ENCODE measurements at regions not wholly inside any gene's neighbourhood (a gene's known extent, or its start where the extent isn't known, plus 50 kb on each side); places are given as distances from the start of the nearest gene placed in this dataset.

- no peaks in the 10 kb centered on the region for H3K79me2 ChIP-seq (ENCODE audit: control insufficient read depth, insufficient read depth, low read length, unreplicated experiment)
- H3K27ac ChIP-seq (ENCODE audit: low read depth, low read length): no peak overlapping the region
- no peaks in the 10 kb centered on the region for H3K27me3 ChIP-seq (ENCODE audit: insufficient read depth, low read length)
- H2AFZ ChIP-seq (ENCODE audit: low read length, unreplicated experiment): no peak overlapping the region
- H3K36me3 ChIP-seq (ENCODE audit: insufficient read depth, low read length): no peaks in the 10 kb centered on the region
- H3K4me1 ChIP-seq (ENCODE audit: control insufficient read depth, insufficient read depth, low read length, unreplicated experiment): no peaks in the 10 kb centered on the region
- no peak overlapping the region for H3K4me3 ChIP-seq (ENCODE audit: low read depth, low read length)
These were observed 124.4 kb upstream of the NOVA1 start for GRCh38 chr14:26722258-26722657.

GRCh38 chr14:26729851-26730250 lies 132.0 kb upstream of the NOVA1 start:
- H3K36me3 ChIP-seq (ENCODE audit: insufficient read depth, low read length): no peaks in the 10 kb centered on the region
- no peaks in the 10 kb centered on the region for H3K79me2 ChIP-seq (ENCODE audit: control insufficient read depth, insufficient read depth, low read length, unreplicated experiment)
- no peak overlapping the region for H3K27ac ChIP-seq (ENCODE audit: low read depth, low read length)
- H3K27me3 ChIP-seq (ENCODE audit: insufficient read depth, low read length): no peaks in the 10 kb centered on the region
- H3K4me3 ChIP-seq (ENCODE audit: low read depth, low read length): no peak overlapping the region
- no peaks in the 10 kb centered on the region for H3K4me1 ChIP-seq (ENCODE audit: control insufficient read depth, insufficient read depth, low read length, unreplicated experiment)
- H2AFZ ChIP-seq (ENCODE audit: low read length, unreplicated experiment): peak overlapping the region; percentile 16

GRCh38 chr14:26730929-26731618 lies 133.2 kb upstream of the NOVA1 start:
- H2AFZ ChIP-seq (ENCODE audit: low read length, unreplicated experiment): no peak overlapping the region
- H3K4me1 ChIP-seq (ENCODE audit: control insufficient read depth, insufficient read depth, low read length, unreplicated experiment): no peaks in the 10 kb centered on the region
- no peaks in the 10 kb centered on the region for H3K36me3 ChIP-seq (ENCODE audit: insufficient read depth, low read length)
- no peaks in the 10 kb centered on the region for H3K79me2 ChIP-seq (ENCODE audit: control insufficient read depth, insufficient read depth, low read length, unreplicated experiment)
- H3K4me3 ChIP-seq (ENCODE audit: low read depth, low read length): no peak overlapping the region
- no peaks in the 10 kb centered on the region for H3K27me3 ChIP-seq (ENCODE audit: insufficient read depth, low read length)
- no peak overlapping the region for H3K27ac ChIP-seq (ENCODE audit: low read depth, low read length)

GRCh38 chr14:26735811-26736210 lies 138.0 kb upstream of the NOVA1 start:
- Histone ChIP-seq H3K36me3 (ENCODE audit: insufficient read depth, low read length) (no peaks in the 10 kb centered on the region), H2AFZ (ENCODE audit: low read length, unreplicated experiment) (no peak overlapping the region), H3K79me2 (ENCODE audit: control insufficient read depth, insufficient read depth, low read length, unreplicated experiment) (no peaks in the 10 kb centered on the region), H3K27ac (ENCODE audit: low read depth, low read length) (no peak overlapping the region), H3K4me1 (ENCODE audit: control insufficient read depth, insufficient read depth, low read length, unreplicated experiment) (no peaks in the 10 kb centered on the region), H3K27me3 (ENCODE audit: insufficient read depth, low read length) (no peaks in the 10 kb centered on the region), H3K4me3 (ENCODE audit: low read depth, low read length) (no peak overlapping the region)

GRCh38 chr14:26738571-26738970 lies 140.7 kb upstream of the NOVA1 start:
- Histone ChIP-seq H2AFZ (ENCODE audit: low read length, unreplicated experiment) (no peak overlapping the region), H3K36me3 (ENCODE audit: insufficient read depth, low read length) (no peaks in the 10 kb centered on the region), H3K4me1 (ENCODE audit: control insufficient read depth, insufficient read depth, low read length, unreplicated experiment) (no peaks in the 10 kb centered on the region), H3K27ac (ENCODE audit: low read depth, low read length) (no peak overlapping the region), H3K79me2 (ENCODE audit: control insufficient read depth, insufficient read depth, low read length, unreplicated experiment) (no peaks in the 10 kb centered on the region), H3K4me3 (ENCODE audit: low read depth, low read length) (no peak overlapping the region), H3K27me3 (ENCODE audit: insufficient read depth, low read length) (no peaks in the 10 kb centered on the region)

GRCh38 chr14:26741711-26742212 lies 143.9 kb upstream of the NOVA1 start:
- no peaks in the 10 kb centered on the region for H3K4me1 ChIP-seq (ENCODE audit: control insufficient read depth, insufficient read depth, low read length, unreplicated experiment)
- H3K4me3 ChIP-seq (ENCODE audit: low read depth, low read length): no peak overlapping the region
- no peaks in the 10 kb centered on the region for H3K36me3 ChIP-seq (ENCODE audit: insufficient read depth, low read length)
- no peaks in the 10 kb centered on the region for H3K79me2 ChIP-seq (ENCODE audit: control insufficient read depth, insufficient read depth, low read length, unreplicated experiment)
- H2AFZ ChIP-seq (ENCODE audit: low read length, unreplicated experiment): no peak overlapping the region
- H3K27ac ChIP-seq (ENCODE audit: low read depth, low read length): no peak overlapping the region
- H3K27me3 ChIP-seq (ENCODE audit: insufficient read depth, low read length): no peaks in the 10 kb centered on the region

- no peaks in the 10 kb centered on the region for H3K4me1 ChIP-seq (ENCODE audit: control insufficient read depth, insufficient read depth, low read length, unreplicated experiment)
- H3K4me3 ChIP-seq (ENCODE audit: low read depth, low read length): no peak overlapping the region
- H3K27me3 ChIP-seq (ENCODE audit: insufficient read depth, low read length): no peaks in the 10 kb centered on the region
- H3K79me2 ChIP-seq (ENCODE audit: control insufficient read depth, insufficient read depth, low read length, unreplicated experiment): no peaks in the 10 kb centered on the region
- no peak overlapping the region for H3K27ac ChIP-seq (ENCODE audit: low read depth, low read length)
- no peaks in the 10 kb centered on the region for H3K36me3 ChIP-seq (ENCODE audit: insufficient read depth, low read length)
- no peak overlapping the region for H2AFZ ChIP-seq (ENCODE audit: low read length, unreplicated experiment)
These were observed 145.5 kb upstream of the NOVA1 start for GRCh38 chr14:26743284-26743683.

GRCh38 chr14:26744903-26745302 lies 147.1 kb upstream of the NOVA1 start:
- Histone ChIP-seq H2AFZ (ENCODE audit: low read length, unreplicated experiment) (no peak overlapping the region), H3K27me3 (ENCODE audit: insufficient read depth, low read length) (no peaks in the 10 kb centered on the region), H3K4me3 (ENCODE audit: low read depth, low read length) (no peak overlapping the region)

GRCh38 chr14:26761532-26761931 lies 163.7 kb upstream of the NOVA1 start:
- H3K4me1 ChIP-seq (ENCODE audit: control insufficient read depth, insufficient read depth, low read length, unreplicated experiment): peaks cover 17% of the 10 kb centered on the region
- H2AFZ ChIP-seq (ENCODE audit: low read length, unreplicated experiment): no peak overlapping the region
- H3K36me3 ChIP-seq (ENCODE audit: insufficient read depth, low read length): no peaks in the 10 kb centered on the region
- H3K79me2 ChIP-seq (ENCODE audit: control insufficient read depth, insufficient read depth, low read length, unreplicated experiment): no peaks in the 10 kb centered on the region
- H3K27ac ChIP-seq (ENCODE audit: low read depth, low read length): no peak overlapping the region
- H3K27me3 ChIP-seq (ENCODE audit: insufficient read depth, low read length): no peaks in the 10 kb centered on the region
- no peak overlapping the region for H3K4me3 ChIP-seq (ENCODE audit: low read depth, low read length)

More at GRCh38 chr14:26744903-26745302, 147.1 kb upstream of the NOVA1 start:
- no peak overlapping the region for H3K27ac ChIP-seq (ENCODE audit: low read depth, low read length)
- no peaks in the 10 kb centered on the region for H3K4me1 ChIP-seq (ENCODE audit: control insufficient read depth, insufficient read depth, low read length, unreplicated experiment)
- H3K79me2 ChIP-seq (ENCODE audit: control insufficient read depth, insufficient read depth, low read length, unreplicated experiment): no peaks in the 10 kb centered on the region
- H3K36me3 ChIP-seq (ENCODE audit: insufficient read depth, low read length): no peaks in the 10 kb centered on the region

- Histone ChIP-seq H3K27ac (ENCODE audit: low read depth, low read length) (peak overlapping the region; percentile 89), H3K4me3 (ENCODE audit: low read depth, low read length) (no peak overlapping the region), H3K4me1 (ENCODE audit: control insufficient read depth, insufficient read depth, low read length, unreplicated experiment) (peaks cover 21% of the 10 kb centered on the region), H3K79me2 (ENCODE audit: control insufficient read depth, insufficient read depth, low read length, unreplicated experiment) (no peaks in the 10 kb centered on the region), H2AFZ (ENCODE audit: low read length, unreplicated experiment) (no peak overlapping the region), H3K27me3 (ENCODE audit: insufficient read depth, low read length) (no peaks in the 10 kb centered on the region), H3K36me3 (ENCODE audit: insufficient read depth, low read length) (no peaks in the 10 kb centered on the region)
These were observed 167.5 kb upstream of the NOVA1 start for GRCh38 chr14:26765301-26765700.

- H2AFZ ChIP-seq (ENCODE audit: low read length, unreplicated experiment): peak overlapping the region; percentile 58
- H3K27me3 ChIP-seq (ENCODE audit: insufficient read depth, low read length): no peaks in the 10 kb centered on the region
- no peaks in the 10 kb centered on the region for H3K36me3 ChIP-seq (ENCODE audit: insufficient read depth, low read length)
- peak overlapping the region; percentile 26; the same call in 1 of the 2 replicates for H3K4me3 ChIP-seq (ENCODE audit: low read depth, low read length)
- peak overlapping the region; percentile 89 for H3K27ac ChIP-seq (ENCODE audit: low read depth, low read length)
- H3K4me1 ChIP-seq (ENCODE audit: control insufficient read depth, insufficient read depth, low read length, unreplicated experiment): peaks cover 21% of the 10 kb centered on the region
- H3K79me2 ChIP-seq (ENCODE audit: control insufficient read depth, insufficient read depth, low read length, unreplicated experiment): no peaks in the 10 kb centered on the region
These were observed 168.1 kb upstream of the NOVA1 start for GRCh38 chr14:26765768-26766520.

Data from ACC112 (cell line).